LNCaP clone FGC (cell line): ENCODE measurements at regions not wholly inside any gene's neighbourhood (a gene's known extent, or its start where the extent isn't known, plus 50 kb on each side); places are given as distances from the start of the nearest gene placed in this dataset.
"Not testable (repeated sequence)": the region's sequence is repeated elsewhere in the genome, so short reads cannot be mapped to it uniquely, and the experiment has no call there.

Source experiments
- DNase-seq: peaks from one replicate; pipeline ENCODE4 v3.0.0-alpha.2; 2011; ENCODE audit warnings: low read depth
- H3K4me3 ChIP-seq: 2 replicates; pipeline ENCODE4 v1.5.1; 2011; ENCODE audit warnings: mild to moderate bottlenecking, low read depth, low read length, control low read depth
- CTCF ChIP-seq: IDR thresholded peaks from 2 replicates; pipeline ENCODE4 v1.5.1; 2012; ENCODE audit warnings: mild to moderate bottlenecking; ENCODE audit not compliant: control insufficient read depth, insufficient read depth; ENCODE audit errors: extremely low read depth

- H3K4me3 ChIP-seq: no peak overlapping the region
- TF ChIP-seq CTCF: no peak
- DNase-seq: no peak
Observed at GRCh38 chr17:33922971-33923370, 332.1 kb upstream of the CCL2 start.

GRCh38 chr17:33924104-33924503 lies 331.0 kb upstream of the CCL2 start:
- H3K4me3 ChIP-seq: no peak overlapping the region
- no peak for TF ChIP-seq CTCF
- no peak for DNase-seq

GRCh38 chr17:33925649-33926048 lies 329.4 kb upstream of the CCL2 start:
- TF ChIP-seq CTCF: no peak
- no peak for DNase-seq
- H3K4me3 ChIP-seq: no peak overlapping the region

GRCh38 chr17:33927732-33928133 lies 327.4 kb upstream of the CCL2 start:
- DNase-seq: no peak
- no peak overlapping the region for H3K4me3 ChIP-seq
- peak; percentile 42 for TF ChIP-seq CTCF

GRCh38 chr17:33929181-33929724 lies 325.8 kb upstream of the CCL2 start:
- no peak for TF ChIP-seq CTCF
- H3K4me3 ChIP-seq: no peak overlapping the region
- no peak for DNase-seq

GRCh38 chr17:33931148-33931814 lies 323.8 kb upstream of the CCL2 start:
- DNase-seq, H3K4me3 ChIP-seq: not testable (repeated sequence)

GRCh38 chr17:33932996-33933395 lies 322.1 kb upstream of the CCL2 start:
- DNase-seq: no peak
- H3K4me3 ChIP-seq: no peak overlapping the region
- TF ChIP-seq CTCF: no peak
